ENCODE measurements at regions not wholly inside any gene's neighbourhood (a gene's known extent, or its start where the extent isn't known, plus 50 kb on each side); places are given as distances from the start of the nearest gene placed in this dataset.

- intact Hi-C loops (cut with DNase I; ENCODE audit: low total_unique reads), result no loop called here
- no peak for DNase-seq
- H3K27ac ChIP-seq, result no peak overlapping the region
- no peaks in the 10 kb centered on the region for H3K36me3 ChIP-seq (ENCODE audit: low read depth, missing control alignments)
- no peaks in the 10 kb centered on the region for H3K27me3 ChIP-seq
- H3K9me3 ChIP-seq, result no peaks in the 10 kb centered on the region
- TF ChIP-seq CTCF (IDR thresholded peaks at IDR 0.05), result no peak
- no peak for TF ChIP-seq POLR2A (IDR thresholded peaks at IDR 0.05)
- no peaks in the 10 kb centered on the region for H3K4me1 ChIP-seq
- H3K4me3 ChIP-seq, result no peak overlapping the region
- WGBS, 2 donors, result 97 to 98% methylated on average over 4 of the region's 4 CpGs
Observed at GRCh38 chr3:40912461-40912860, 286.8 kb upstream of the CTNNB1 start.

GRCh38 chr3:40913192-40913591, 286.1 kb upstream of the CTNNB1 start:
- Histone ChIP-seq H3K27me3 (no peaks in the 10 kb centered on the region), H3K36me3 (ENCODE audit: low read depth, missing control alignments) (no peaks in the 10 kb centered on the region), H3K4me3 (no peak overlapping the region), H3K9me3 (no peaks in the 10 kb centered on the region), H3K27ac (no peak overlapping the region), H3K4me1 (no peaks in the 10 kb centered on the region)
- intact Hi-C loops (cut with DNase I; ENCODE audit: low total_unique reads), result no loop called here
- DNase-seq, result no peak
- TF ChIP-seq POLR2A (IDR thresholded peaks at IDR 0.05) (no peak), CTCF (IDR thresholded peaks at IDR 0.05) (no peak)
- 86 to 96% methylated on average over 4 of the region's 4 CpGs for WGBS, 2 donors

GRCh38 chr3:40913641-40914040, 285.7 kb upstream of the CTNNB1 start:
- Histone ChIP-seq H3K9me3 (no peaks in the 10 kb centered on the region), H3K27me3 (no peaks in the 10 kb centered on the region), H3K4me3 (no peak overlapping the region), H3K27ac (no peak overlapping the region), H3K36me3 (ENCODE audit: low read depth, missing control alignments) (no peaks in the 10 kb centered on the region), H3K4me1 (no peaks in the 10 kb centered on the region)
- TF ChIP-seq CTCF (IDR thresholded peaks at IDR 0.05), result no peak
- no peak for TF ChIP-seq POLR2A (IDR thresholded peaks at IDR 0.05)
- intact Hi-C loops (cut with DNase I; ENCODE audit: low total_unique reads), result no loop called here
- no peak for DNase-seq
- 57 to 84% methylated on average over 1 to 2 of the region's 2 CpGs for WGBS, 2 donors

- intact Hi-C loops (cut with DNase I; ENCODE audit: low total_unique reads), result no loop called here
- no peaks in the 10 kb centered on the region for H3K4me1 ChIP-seq
- no peak overlapping the region for H3K27ac ChIP-seq
- H3K36me3 ChIP-seq (ENCODE audit: low read depth, missing control alignments), result no peaks in the 10 kb centered on the region
- H3K9me3 ChIP-seq, result no peaks in the 10 kb centered on the region
- no peaks in the 10 kb centered on the region for H3K27me3 ChIP-seq
- 67 to 80% methylated on average over 2 of the region's 2 CpGs for WGBS, 2 donors
- H3K4me3 ChIP-seq, result no peak overlapping the region
- no peak for DNase-seq
- no peak for TF ChIP-seq CTCF (IDR thresholded peaks at IDR 0.05)
- TF ChIP-seq POLR2A (IDR thresholded peaks at IDR 0.05), result no peak
Observed at GRCh38 chr3:40914475-40914874, 284.8 kb upstream of the CTNNB1 start.

GRCh38 chr3:40915346-40915865, 283.9 kb upstream of the CTNNB1 start:
- TF ChIP-seq CTCF (IDR thresholded peaks at IDR 0.05) (no peak), POLR2A (IDR thresholded peaks at IDR 0.05) (no peak)
- intact Hi-C loops (cut with DNase I; ENCODE audit: low total_unique reads), result no loop called here
- Histone ChIP-seq H3K27me3 (no peaks in the 10 kb centered on the region), H3K4me1 (no peaks in the 10 kb centered on the region), H3K9me3 (no peaks in the 10 kb centered on the region), H3K36me3 (ENCODE audit: low read depth, missing control alignments) (no peaks in the 10 kb centered on the region), H3K4me3 (no peak overlapping the region), H3K27ac (no peak overlapping the region)
- no peak for DNase-seq
- WGBS, 2 donors, result 88 to 92% methylated on average over 6 of the region's 6 CpGs

All from testis (tissue), 2 donors.